SK-N-MC (cell line): ENCODE measurements at regions not wholly inside any gene's neighbourhood (a gene's known extent, or its start where the extent isn't known, plus 50 kb on each side); places are given as distances from the start of the nearest gene placed in this dataset.

Source experiments
- EZH2 ChIP-seq: fragments of 200-600 bp; sonication (generic); IDR thresholded peaks from one replicate; pipeline ENCODE4 v1.6.1; 2017; ENCODE audit warnings: antibody characterized with exemption
- FOXP2 ChIP-seq: optimal IDR thresholded peaks from 2 replicates; pipeline ENCODE3; 2011; ENCODE audit warnings: mild to moderate bottlenecking, moderate library complexity; ENCODE audit not compliant: insufficient read depth; ENCODE audit errors: extremely low read length, control extremely low read depth
- POLR2AphosphoS5 ChIP-seq: IDR thresholded peaks from 2 replicates; pipeline ENCODE4 v1.6.1; 2012; ENCODE audit warnings: mild to moderate bottlenecking, low read depth, low read length, borderline replicate concordance

DNA sequence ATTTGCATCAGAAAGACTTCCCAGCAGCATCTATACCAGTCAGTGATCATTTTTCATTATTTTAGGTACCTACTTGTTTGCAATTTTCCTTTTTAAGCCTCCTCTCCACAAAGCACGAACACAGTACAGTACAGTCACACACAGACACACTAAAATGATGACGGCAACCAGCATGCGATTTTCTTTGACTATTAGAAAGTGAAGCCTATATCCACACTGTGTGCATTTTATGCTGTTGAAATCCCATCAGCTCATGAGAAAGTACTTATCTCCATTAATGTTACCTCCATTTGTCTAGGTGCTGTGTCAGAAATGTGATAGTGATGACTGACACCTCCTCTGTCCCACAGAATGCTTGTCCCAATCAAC lies 294.7 kb upstream of the MEIS2 start:
- TF ChIP-seq EZH2 = no peak
- no peak for TF ChIP-seq POLR2AphosphoS5
- no peak for TF ChIP-seq FOXP2
